Activated CD4-positive, alpha-beta T cell treated with anti-CD3 and anti-CD28 coated beads, Interleukin-2, Interleukin-4, amounts not matched to agents 100 ng/mL and 50 ng/mL, durations not matched to agents 16 hours and 8 hours (primary cell): ENCODE measurements at regions not wholly inside any gene's neighbourhood (a gene's known extent, or its start where the extent isn't known, plus 50 kb on each side); places are given as distances from the start of the nearest gene placed in this dataset.
A peak's percentile ranks its signal among the peaks of the same experiment; 100 is the strongest.

Experiments
- DNase-seq: peaks from one replicate; pipeline ENCODE4 v3.0.0-alpha.2; 2020; ENCODE audit warnings: low spot score

DNA sequence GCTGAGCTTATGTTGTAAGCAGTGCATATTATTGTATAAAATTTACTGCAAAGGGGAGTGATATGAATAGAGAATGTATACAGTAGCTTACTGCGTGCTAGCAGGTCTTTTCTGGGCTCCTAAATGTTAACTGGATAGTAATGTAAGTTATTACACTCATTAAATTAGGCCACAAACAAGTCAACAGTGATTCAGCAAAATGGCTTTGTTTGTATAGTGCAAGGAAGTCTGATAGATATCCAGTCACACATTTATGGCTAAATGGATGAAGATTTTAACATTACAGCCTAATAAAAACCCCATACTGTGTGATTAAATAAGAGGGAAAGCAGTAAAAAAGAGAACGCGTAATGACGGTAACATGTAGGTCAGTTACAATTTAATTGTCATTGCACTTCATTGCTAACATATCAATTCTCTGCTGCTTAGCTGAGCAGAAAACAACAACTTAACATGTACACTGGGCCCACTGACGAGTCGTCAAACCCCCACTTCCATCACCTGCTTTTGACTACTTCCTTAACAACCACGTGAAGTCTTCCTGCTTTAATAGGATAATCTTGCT is 665.0 kb upstream of the FANCL start:
- no peak for DNase-seq

- DNase-seq: no peak
Measured at GRCh38 chr2:58904095-58904494, 663.0 kb upstream of the FANCL start.

DNA sequence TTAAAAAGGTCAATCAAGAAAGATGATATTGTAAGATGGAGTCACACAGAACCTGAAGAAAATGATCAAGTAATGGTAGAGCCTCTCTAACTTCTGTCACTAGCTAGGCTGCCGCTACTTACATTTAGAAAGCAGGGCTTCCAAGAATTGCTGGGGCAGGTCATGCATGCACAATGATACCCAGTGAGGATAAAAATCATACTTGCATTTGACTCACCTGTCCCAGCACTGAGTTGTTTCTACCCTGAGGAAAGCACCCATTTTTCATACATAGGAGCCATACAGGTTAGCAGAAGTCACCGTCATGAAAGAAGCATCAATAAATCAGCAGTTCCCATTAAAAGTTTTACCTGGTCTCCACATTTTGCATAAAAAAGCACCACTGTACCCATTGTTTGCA is 662.3 kb upstream of the FANCL start:
- DNase-seq: no peak

DNA sequence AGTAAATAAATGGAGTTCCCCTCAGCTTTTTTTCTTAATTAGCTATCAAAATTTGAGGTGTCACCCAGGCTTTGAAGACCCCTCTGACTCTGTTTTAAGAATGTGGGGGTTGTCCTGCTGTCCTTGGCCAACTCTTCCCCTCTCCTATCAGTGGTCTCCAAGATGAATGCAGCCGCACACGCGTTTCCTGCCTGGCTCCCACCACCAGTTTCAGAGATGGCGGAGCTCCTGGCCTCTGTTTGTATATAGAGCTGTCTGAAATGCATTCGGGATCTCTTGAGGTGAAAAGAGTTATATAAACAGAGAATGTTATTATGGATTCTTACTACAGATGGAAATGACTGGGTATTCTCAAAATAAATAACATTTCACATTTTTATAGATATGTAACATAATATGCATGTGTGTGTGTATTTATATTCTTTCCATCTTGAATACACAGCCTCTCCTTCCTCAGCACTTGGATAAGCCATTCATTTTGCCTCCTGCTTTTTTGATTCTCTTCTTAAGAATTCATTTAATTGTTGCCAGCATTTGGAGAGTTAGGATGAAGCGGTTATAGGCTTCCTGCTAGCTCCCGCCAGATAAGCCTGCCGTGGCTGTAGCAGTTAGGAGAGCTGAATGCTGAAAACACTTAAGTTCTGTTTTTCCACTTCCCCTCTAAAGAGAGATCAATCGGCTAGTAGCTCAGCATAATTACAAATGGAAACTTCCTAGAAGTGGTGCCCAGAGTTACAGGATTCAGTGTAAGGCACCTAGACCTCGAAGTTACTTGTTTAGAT is 659.3 kb upstream of the FANCL start:
- DNase-seq: no peak

DNA sequence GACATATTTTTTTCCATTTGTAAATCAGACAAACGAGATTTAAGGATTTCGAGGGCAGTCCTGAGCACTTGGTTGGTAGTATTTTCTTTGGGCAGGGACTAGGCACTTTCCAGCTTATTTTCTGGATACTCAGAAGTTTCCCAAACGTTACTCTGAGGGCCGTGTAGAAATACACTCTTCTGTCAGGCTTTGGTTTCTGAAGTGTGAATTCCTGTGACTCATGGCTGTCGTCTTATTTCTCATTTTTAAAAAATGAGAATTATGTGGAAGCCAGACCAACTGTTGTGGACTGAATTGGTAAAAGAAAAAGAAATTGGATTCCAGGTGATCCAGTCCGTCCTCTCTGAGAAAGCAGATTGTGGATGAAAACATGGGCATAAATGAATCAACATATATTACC is 658.6 kb upstream of the FANCL start:
- no peak for DNase-seq

GRCh38 chr2:58896638-58897037 is 655.5 kb upstream of the FANCL start:
- no peak for DNase-seq

DNA sequence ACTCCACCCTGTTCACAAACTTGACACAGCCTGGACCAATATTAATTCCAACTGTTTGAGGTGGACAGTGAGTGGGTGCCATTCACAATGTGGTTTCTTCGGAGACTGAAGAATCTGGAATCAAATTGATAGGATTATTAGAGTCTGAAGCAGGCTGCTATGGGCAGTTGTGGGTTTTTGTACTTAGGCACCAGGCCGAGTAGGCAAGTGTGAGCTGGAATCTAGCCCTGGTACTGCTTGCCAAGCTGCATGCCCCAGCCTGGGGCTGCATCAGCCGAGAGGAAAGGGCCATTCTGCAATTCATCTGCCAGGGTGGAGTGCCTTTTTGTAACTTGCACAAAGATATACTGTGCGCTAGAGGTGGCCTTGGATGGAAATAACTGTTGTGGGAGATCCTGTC is 654.7 kb upstream of the FANCL start:
- DNase-seq: no peak

GRCh38 chr2:58893656-58894351 is 652.7 kb upstream of the FANCL start:
- no peak for DNase-seq

GRCh38 chr2:58891828-58892377 is 650.8 kb upstream of the FANCL start:
- DNase-seq: no peak

DNA sequence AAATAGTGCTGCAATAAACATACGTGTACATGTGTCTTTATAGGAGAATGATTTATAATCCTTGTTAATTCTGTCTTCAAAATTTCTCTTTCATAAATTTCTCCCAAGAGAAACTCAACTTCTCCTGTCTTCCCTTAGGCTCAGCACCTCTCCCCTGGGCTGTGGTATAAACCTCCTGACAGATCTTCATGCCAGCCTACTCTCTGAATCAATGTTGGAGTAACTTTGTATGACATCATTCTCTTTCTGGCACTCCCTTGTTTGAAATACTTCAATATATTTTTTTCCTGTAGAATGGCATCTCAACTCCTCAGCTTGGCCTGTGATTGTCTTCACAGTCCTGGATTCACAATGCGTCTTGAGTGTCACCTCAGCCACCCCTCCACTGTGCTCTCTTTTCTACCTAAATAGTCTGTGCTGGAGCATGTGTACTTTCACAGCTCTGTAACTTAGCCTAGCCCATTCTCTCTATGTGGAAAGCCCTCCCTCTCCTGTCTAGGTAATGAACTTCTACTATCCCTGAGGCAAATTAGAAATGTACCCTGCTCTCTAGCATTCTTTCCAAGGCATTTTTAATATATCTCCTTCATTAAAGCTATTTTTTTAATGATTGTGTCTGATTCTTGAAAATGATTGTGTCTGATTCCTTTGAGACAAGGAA is 649.9 kb upstream of the FANCL start:
- DNase-seq: no peak

DNA sequence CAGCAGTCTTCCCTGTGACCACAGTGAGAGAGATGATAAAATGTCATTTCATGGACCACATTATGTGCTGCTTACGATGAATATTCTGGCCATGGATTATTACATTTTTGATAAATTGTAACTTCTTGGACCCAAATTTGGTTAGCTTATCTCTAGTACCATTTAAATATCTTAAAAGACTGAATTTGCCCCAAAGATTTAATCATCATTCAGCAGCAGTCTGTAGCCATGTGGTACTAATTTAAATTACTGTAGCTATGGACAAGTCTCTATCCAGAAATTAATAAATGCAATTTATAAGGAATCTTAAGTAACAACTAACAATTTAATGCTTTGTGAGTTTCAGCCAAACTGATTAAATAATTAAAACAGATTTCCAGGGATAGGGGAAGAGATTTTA is 644.9 kb upstream of the FANCL start:
- no peak for DNase-seq

GRCh38 chr2:58879834-58880233 is 638.7 kb upstream of the FANCL start:
- DNase-seq: no peak

DNA sequence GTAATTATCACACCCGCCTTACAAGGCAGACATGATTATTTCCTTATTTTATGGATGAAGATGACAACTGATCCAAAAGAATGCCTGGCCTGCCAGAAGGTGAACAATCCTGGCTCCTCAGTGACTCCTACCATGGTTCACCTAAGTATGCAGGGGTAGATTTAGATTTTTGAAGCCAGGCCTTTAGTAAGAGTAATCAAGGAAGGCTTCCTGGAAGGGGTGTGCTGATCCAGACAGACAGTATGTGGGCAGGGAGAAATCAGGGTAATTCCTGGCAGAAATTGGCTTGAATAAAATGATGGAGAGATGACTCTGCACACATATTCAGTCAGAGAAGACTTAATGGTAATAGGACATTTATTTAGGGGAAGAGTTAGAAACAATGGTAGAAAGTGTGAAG is 637.7 kb upstream of the FANCL start:
- no peak for DNase-seq

DNA sequence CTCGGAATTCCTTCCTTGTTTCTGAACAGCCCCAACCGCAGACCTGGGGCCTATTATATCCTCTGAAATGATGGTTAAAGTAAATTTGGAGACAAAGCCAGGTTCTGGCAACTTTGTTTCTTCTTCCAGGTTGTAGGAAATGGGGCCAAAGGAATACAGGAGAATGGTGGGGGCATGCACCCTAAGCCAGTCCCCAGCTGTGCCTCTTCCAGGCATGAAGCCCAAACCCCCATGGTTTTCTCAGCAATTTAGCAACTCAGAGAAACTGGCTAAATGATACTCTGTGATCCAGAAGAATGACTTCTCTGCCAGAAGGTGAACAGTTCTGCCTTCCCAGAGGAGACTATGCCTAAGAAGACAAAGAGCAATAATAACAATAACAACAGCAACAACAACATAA is 635.0 kb upstream of the FANCL start:
- DNase-seq: no peak

GRCh38 chr2:58875436-58875835 is 634.3 kb upstream of the FANCL start:
- no peak for DNase-seq

GRCh38 chr2:58871469-58872142 is 630.5 kb upstream of the FANCL start:
- DNase-seq: no peak

DNA sequence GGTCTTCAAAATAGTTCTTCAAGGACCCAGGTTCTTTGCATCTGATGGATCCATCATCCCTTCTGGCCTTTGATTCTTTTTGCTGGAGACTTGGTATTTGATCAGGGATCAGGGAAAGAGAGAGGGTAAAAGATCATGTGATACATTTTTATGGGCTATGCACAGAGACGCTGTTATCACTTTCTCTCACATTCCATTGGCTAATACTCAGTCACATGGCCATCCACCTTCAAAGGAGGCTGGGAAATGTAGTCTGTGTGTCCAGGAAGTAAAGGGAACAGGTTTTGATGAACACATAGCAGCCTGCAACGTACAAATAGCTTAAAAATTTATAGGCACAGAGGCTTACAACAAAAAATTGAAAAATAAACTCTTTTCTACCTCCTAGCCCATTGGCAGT is 629.6 kb upstream of the FANCL start:
- peak; percentile 6 for DNase-seq

- no peak for DNase-seq
Measured at GRCh38 chr2:58866946-58867345, 625.8 kb upstream of the FANCL start.

DNA sequence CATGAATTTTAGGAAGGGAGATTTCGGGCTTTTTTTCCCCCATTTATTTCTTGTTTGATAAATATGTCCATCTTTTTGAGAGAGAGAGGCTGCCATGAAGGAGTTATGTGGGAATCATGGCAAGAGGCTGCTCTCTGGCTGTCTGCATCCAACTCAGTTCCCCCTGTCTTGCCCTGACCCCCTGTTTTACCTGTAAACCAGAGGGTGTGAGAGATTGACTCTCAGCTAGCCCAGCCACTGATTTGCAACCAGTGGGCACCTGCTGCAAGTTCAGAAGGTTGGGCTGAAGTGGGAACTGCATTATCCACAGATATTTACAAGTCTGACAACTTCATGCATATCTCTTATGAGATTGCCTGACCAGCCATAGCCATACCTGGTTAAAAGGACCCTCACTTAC is 625.4 kb upstream of the FANCL start:
- DNase-seq: no peak

DNA sequence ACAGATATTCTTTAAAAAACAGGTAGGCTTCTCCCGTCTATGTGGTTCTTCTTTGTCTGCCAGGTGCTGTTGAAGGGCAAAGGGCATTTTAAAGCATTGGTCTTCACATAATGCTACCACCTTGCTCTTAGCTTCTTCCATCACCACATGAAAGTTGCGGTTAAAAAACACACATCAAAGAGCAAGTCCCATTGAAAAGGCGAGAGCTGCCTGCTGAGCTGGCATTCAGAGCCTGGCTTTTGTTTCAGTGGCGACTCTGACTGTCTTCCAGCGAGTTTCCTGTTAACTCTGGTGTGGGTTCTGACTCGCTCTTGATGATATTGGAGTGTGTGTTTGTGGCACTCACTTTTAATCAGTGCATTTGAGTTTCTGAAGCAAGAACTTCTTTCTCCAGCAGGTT is 624.9 kb upstream of the FANCL start:
- peak; percentile 51 for DNase-seq

GRCh38 chr2:58865436-58865835 is 624.3 kb upstream of the FANCL start:
- peak; percentile 22 for DNase-seq

DNA sequence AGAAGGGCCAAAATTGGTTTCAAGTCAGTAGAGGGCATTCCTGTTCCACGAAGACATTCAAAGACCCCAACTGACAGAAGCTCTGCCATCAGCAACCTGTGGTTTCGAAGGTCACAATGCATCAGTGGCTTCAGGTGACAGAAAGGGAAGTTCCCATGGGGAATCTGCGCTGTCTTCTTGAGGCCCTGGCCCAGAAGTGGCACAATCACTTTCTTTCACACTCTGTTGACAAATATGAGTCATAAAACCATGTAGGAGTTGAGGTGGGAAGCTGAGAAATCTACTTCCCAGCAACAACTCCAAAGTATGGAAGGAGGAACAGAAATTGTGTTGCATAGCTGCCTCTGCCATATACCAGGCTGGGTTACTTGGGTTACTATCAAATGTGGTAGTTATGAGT is 621.1 kb upstream of the FANCL start:
- DNase-seq: no peak
